Erythroblast (primary cell): ENCODE measurements at regions not wholly inside any gene's neighbourhood (a gene's known extent, or its start where the extent isn't known, plus 50 kb on each side); places are given as distances from the start of the nearest gene placed in this dataset.
"Not testable (repeated sequence)": the region's sequence is repeated elsewhere in the genome, so short reads cannot be mapped to it uniquely, and the experiment has no call there.

Source experiments
- GATA1 ChIP-seq: IDR thresholded peaks from 2 replicates; pipeline ENCODE4 v1.6.1; 2011; ENCODE audit warnings: low read depth, mild to moderate bottlenecking, control low read depth, low read length, moderate library complexity
- POLR2A ChIP-seq: IDR thresholded peaks from 2 replicates; pipeline ENCODE4 v1.6.1; 2011; ENCODE audit warnings: mild to moderate bottlenecking, low read length

GRCh38 chr5:18736736-18737135 lies 1102.5 kb downstream of the TAF11L14 start:
- TF ChIP-seq POLR2A, GATA1: not testable (repeated sequence)
